GM23248 (cell line): ENCODE measurements at regions not wholly inside any gene's neighbourhood (a gene's known extent, or its start where the extent isn't known, plus 50 kb on each side); places are given as distances from the start of the nearest gene placed in this dataset.

Source experiments
- DNase-seq: peaks from one replicate; pipeline ENCODE4 v3.0.0-alpha.2; 2015
- H2AFZ ChIP-seq: fragments of 200-600 bp; sonication (generic); 2 replicates; pipeline ENCODE4 v1.6.1; 2016; ENCODE audit warnings: antibody characterized with exemption
- H3F3A ChIP-seq: fragments of 200-600 bp; sonication (generic); 2 replicates; pipeline ENCODE4 v1.6.1; 2016; ENCODE audit warnings: mild to moderate bottlenecking, antibody characterized with exemption, mixed run types; ENCODE audit not compliant: insufficient read depth
- H3K27ac ChIP-seq: fragments of 200-600 bp; sonication (generic); 2 replicates; pipeline ENCODE4 v1.5.1; 2016; ENCODE audit warnings: mild to moderate bottlenecking
- H3K27me3 ChIP-seq: fragments of 200-600 bp; sonication (generic); replicated peaks from 2 replicates; pipeline ENCODE4 v1.6.1; 2016; ENCODE audit warnings: mild to moderate bottlenecking; ENCODE audit not compliant: insufficient read depth
- H3K36me3 ChIP-seq: fragments of 200-600 bp; sonication (generic); 2 replicates; pipeline ENCODE4 v1.6.1; 2016; ENCODE audit warnings: low read depth, mild to moderate bottlenecking
- H3K4me1 ChIP-seq: fragments of 200-600 bp; sonication (generic); 2 replicates; pipeline ENCODE4 v1.6.1; 2016; ENCODE audit warnings: mild to moderate bottlenecking; ENCODE audit not compliant: insufficient read depth
- H3K4me2 ChIP-seq: fragments of 200-600 bp; sonication (generic); one replicate; pipeline ENCODE4 v1.6.1; 2016; ENCODE audit warnings: mild to moderate bottlenecking; ENCODE audit not compliant: unreplicated experiment
- H3K4me3 ChIP-seq: fragments of 200-600 bp; sonication (generic); 2 replicates; pipeline ENCODE4 v1.5.1; 2016; ENCODE audit warnings: mild to moderate bottlenecking
- H3K79me2 ChIP-seq: fragments of 200-600 bp; sonication (generic); 2 replicates; pipeline ENCODE4 v1.6.1; 2016; ENCODE audit warnings: mild to moderate bottlenecking; ENCODE audit not compliant: insufficient read depth
- H3K9ac ChIP-seq: fragments of 200-600 bp; sonication (generic); 2 replicates; pipeline ENCODE4 v1.6.1; 2016; ENCODE audit warnings: mild to moderate bottlenecking
- H3K9me2 ChIP-seq: fragments of 200-600 bp; sonication (generic); 2 replicates; pipeline ENCODE4 v1.6.1; 2016; ENCODE audit warnings: mixed run types, mild to moderate bottlenecking, moderate library complexity; ENCODE audit not compliant: insufficient read depth
- H3K9me3 ChIP-seq: fragments of 200-600 bp; sonication (generic); one replicate; pipeline ENCODE4 v1.6.1; 2017; ENCODE audit warnings: low read depth
- H4K20me1 ChIP-seq: fragments of 200-600 bp; sonication (generic); 2 replicates; pipeline ENCODE4 v1.6.0; 2016; ENCODE audit not compliant: insufficient read depth
- EZH2 ChIP-seq: fragments of 200-600 bp; sonication (generic); IDR thresholded peaks from 2 replicates; pipeline ENCODE4 v1.6.1; 2018; ENCODE audit warnings: antibody characterized with exemption, mild to moderate bottlenecking; ENCODE audit not compliant: insufficient read depth, poor library complexity, severe bottlenecking
- EZH2phosphoT487 ChIP-seq: fragments of 200-600 bp; sonication (generic); IDR thresholded peaks from 2 replicates; pipeline ENCODE4 v1.6.1; 2018; ENCODE audit warnings: antibody characterized with exemption, moderate library complexity, mild to moderate bottlenecking, low read depth; ENCODE audit not compliant: insufficient read depth
- WGBS, 2 experiments: methylation state at CpG; one replicate each; pipeline ENCODE4 v1.1.6; 2015 to 2017; ENCODE audit warnings: low lambda C conversion rate in 2 of 2, low coverage in 1 of 2; ENCODE audit errors: missing lambda C conversion rate in 2 of 2; 5-methylcytosine and 5-hydroxymethylcytosine counted together
- in situ Hi-C: fragments of 300-500 bp; cut with MboI; formaldehyde crosslinking; loops from 2 replicates; pipeline ENCODE4 v1.15.0; 2020

DNA sequence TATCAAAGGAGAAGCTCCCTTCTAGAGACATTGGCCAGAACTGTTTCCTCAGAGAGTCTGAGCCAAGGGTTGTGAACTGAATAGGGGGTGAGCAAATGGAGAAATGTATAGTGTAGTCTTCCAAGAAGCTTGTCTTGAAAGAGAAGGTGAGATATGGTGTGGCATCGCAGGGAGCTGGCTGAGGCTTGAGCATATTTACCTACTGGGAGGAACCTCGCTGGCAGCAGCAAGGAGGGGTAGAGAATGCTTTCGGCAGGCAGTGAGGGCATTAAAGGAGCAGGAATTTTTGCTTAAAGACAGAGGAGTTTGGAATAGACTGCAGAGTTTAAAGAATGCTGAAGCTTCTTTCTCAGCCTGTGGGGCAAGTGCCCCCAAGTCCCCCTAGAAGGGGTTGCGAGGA, 59.3 kb upstream of the PRMT8 start:
- no peak overlapping the region for H3K4me3 ChIP-seq
- in situ Hi-C loops = no loop called here
- H3K9me3 ChIP-seq = no peaks in the 10 kb centered on the region
- 84 to 88% methylated on average over 4 of the region's 4 CpGs for WGBS, 2 experiments
- H2AFZ ChIP-seq = no peak overlapping the region
- no peaks in the 10 kb centered on the region for H3K9me2 ChIP-seq
- H3K79me2 ChIP-seq = no peaks in the 10 kb centered on the region
- H3F3A ChIP-seq = no peaks in the 10 kb centered on the region
- DNase-seq = no peak
- no peak overlapping the region for H3K4me2 ChIP-seq
- H3K4me1 ChIP-seq = no peaks in the 10 kb centered on the region
- H3K36me3 ChIP-seq = no peaks in the 10 kb centered on the region
- no peak overlapping the region for H3K27ac ChIP-seq
- no peak overlapping the region for H3K9ac ChIP-seq
- no peak for TF ChIP-seq EZH2
- TF ChIP-seq EZH2phosphoT487 = no peak
- no peaks in the 10 kb centered on the region for H4K20me1 ChIP-seq
- peaks cover 14% of the 10 kb centered on the region for H3K27me3 ChIP-seq

DNA sequence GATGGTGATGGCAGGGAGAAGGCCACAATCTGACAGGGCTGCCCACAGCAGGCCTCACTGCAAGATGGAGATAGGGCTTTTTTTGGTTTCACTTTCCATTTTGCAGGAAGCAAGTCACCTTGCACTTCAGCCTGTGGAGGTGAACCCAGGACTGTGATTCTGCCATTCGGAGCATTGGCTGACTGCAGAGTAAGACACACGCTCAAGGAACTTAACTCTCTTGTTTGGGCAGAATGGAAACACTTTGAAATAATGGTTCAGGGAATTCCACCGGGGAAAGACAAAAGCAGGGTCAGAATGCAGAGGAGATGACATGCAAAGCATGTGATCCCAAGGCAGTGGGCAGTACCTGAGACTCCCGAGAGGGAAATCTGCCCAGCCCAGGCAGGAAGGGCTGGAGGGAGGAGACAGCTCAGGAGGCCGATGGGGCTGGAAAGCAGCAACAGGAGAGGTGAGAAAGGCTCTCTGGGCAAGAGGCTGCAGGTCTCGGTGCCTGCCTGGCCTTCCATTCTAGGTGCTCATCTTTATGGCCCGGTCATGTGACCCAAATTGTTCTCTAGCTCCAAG, 58.7 kb upstream of the PRMT8 start:
- Histone ChIP-seq H3K9me2 (no peaks in the 10 kb centered on the region), H3K79me2 (no peaks in the 10 kb centered on the region), H3K4me2 (no peak overlapping the region), H3F3A (no peaks in the 10 kb centered on the region), H3K27me3 (peaks cover 10% of the 10 kb centered on the region), H3K4me3 (no peak overlapping the region), H3K9me3 (no peaks in the 10 kb centered on the region), H3K4me1 (no peaks in the 10 kb centered on the region), H3K36me3 (no peaks in the 10 kb centered on the region), H3K9ac (no peak overlapping the region), H2AFZ (no peak overlapping the region), H3K27ac (no peak overlapping the region), H4K20me1 (no peaks in the 10 kb centered on the region)
- no peak for TF ChIP-seq EZH2
- no peak for TF ChIP-seq EZH2phosphoT487
- in situ Hi-C loops = no loop called here
- WGBS, 2 experiments = 39 to 42% methylated on average over 7 of the region's 7 CpGs
- no peak for DNase-seq

DNA sequence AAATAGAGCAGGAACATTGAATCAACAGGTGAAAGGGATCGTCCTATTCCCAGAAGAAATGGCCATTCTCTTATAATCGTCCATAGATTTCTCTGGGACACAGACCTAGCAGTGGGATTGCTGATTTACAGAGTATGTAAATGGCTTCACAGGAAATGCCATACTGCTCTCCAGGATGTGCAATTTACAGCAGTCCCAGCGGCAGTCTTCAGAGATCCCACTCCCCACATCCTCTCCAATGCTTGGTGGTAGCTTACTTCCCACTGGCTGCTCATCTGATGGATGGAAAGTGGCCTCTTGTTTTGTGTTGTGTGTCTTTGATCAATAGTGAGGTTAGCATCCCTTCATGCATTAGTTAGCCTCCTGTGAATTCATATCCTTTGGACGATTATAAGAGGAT, 58.1 kb upstream of the PRMT8 start:
- Histone ChIP-seq H3K9me3 (no peaks in the 10 kb centered on the region), H3K4me3 (no peak overlapping the region), H3F3A (no peaks in the 10 kb centered on the region), H3K4me1 (no peaks in the 10 kb centered on the region), H3K79me2 (no peaks in the 10 kb centered on the region), H2AFZ (no peak overlapping the region), H3K27me3 (0 out of 2 replicates have a peak, but pooled peaks cover 4% of the 10 kb centered on the region), H4K20me1 (no peaks in the 10 kb centered on the region), H3K4me2 (no peak overlapping the region), H3K9ac (no peak overlapping the region), H3K9me2 (no peaks in the 10 kb centered on the region), H3K36me3 (no peaks in the 10 kb centered on the region), H3K27ac (no peak overlapping the region)
- 17 to 19% methylated on average over 4 of the region's 4 CpGs for WGBS, 2 experiments
- in situ Hi-C loops = no loop called here
- TF ChIP-seq EZH2phosphoT487 (no peak), EZH2 (no peak)
- no peak for DNase-seq

DNA sequence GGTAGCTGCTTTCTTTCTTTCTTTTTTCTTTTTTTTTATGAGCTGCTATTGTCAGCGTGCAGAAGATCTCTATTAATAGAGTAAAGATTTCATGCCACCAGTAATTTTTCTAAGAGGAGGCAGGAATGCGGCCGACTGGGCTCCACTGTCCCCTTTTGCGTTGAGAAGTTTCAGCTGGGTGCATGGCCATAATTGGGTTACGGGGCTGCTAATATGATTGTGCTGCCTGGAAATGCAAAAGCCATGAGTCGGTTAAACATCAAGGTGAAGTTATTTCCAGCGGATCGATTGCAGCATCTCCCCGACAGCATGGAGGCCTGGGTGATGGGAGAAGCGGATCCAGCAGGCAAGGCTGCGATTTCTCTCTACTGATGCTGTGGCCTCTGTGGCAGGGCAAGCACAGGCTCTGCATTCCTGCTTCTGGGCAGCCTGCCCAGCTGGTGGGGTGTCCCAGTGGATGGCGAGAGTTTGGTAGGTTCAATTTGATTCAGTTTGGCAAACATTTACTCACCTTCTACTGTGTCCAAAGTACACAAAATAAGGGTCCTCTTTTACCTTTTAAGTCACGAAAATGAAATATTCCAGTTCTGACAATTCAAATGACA, 54.4 kb upstream of the PRMT8 start:
- no peak overlapping the region for H3K27ac ChIP-seq
- 53 to 56% methylated on average over 13 of the region's 13 CpGs for WGBS, 2 experiments
- in situ Hi-C loops = no loop called here

More for the DNA sequence above, 54.4 kb upstream of the PRMT8 start:
- Histone ChIP-seq H3K9me3 (no peaks in the 10 kb centered on the region), H3K4me2 (no peak overlapping the region), H3K79me2 (no peaks in the 10 kb centered on the region), H3K27me3 (peaks cover 3% of the 10 kb centered on the region; the same call in 1 of the 2 replicates), H3K4me3 (no peak overlapping the region), H4K20me1 (no peaks in the 10 kb centered on the region), H3K4me1 (no peaks in the 10 kb centered on the region), H3K9me2 (no peaks in the 10 kb centered on the region), H3F3A (no peaks in the 10 kb centered on the region), H2AFZ (no peak overlapping the region), H3K9ac (no peak overlapping the region), H3K36me3 (no peaks in the 10 kb centered on the region)
- no peak for DNase-seq
- no peak for TF ChIP-seq EZH2phosphoT487
- TF ChIP-seq EZH2 = no peak
